ENCODE measurements at regions not wholly inside any gene's neighbourhood (a gene's known extent, or its start where the extent isn't known, plus 50 kb on each side); places are given as distances from the start of the nearest gene placed in this dataset.

GRCh38 chr7:131042269-131043160 lies 285.2 kb upstream of the MKLN1 start:
- in situ Hi-C loops (cut with MboI; ENCODE audit: low sequenced_read_pairs in 4 of 4): loop anchor here in 2 of 4 donors (25.0 kb wide), 2 partner anchors 155 to 180 kb away; no protein-coding TSS in a partner anchor
- intact Hi-C loops (cut with DNase I; ENCODE audit: low total_unique reads): loop anchor here (2.0 to 5.0 kb wide), 2 partner anchors 14 to 40 kb away; no protein-coding TSS in a partner anchor
- no peak for TF ChIP-seq CTCF (IDR thresholded peaks at IDR 0.05 in 4 of 5, conservative IDR thresholded peaks at IDR 0.05 in 1 of 5)
- TF ChIP-seq POLR2A (IDR thresholded peaks at IDR 0.05): no peak
- Histone ChIP-seq H3K4me1 (peaks cover 58 to 66% of the 10 kb centered on the region in 2 donors), H3K27me3 (no peaks in the 10 kb centered on the region), H3K9me3 (no peaks in the 10 kb centered on the region), H3K27ac (peak overlapping the region in 1 of 4 donors; percentile 64), H3K36me3 (peaks cover 0 to 4% of the 10 kb centered on the region in 2 donors), H3K4me3 (no peak overlapping the region)
- ATAC-seq (no peak), DNase-seq (no peak)

GRCh38 chr7:131045526-131045925 lies 282.1 kb upstream of the MKLN1 start:
- peaks cover 3 to 27% of the 10 kb centered on the region in 2 donors for H3K36me3 ChIP-seq
- peak overlapping the region in 2 of 4 donors; percentile 5 to 10 for H3K27ac ChIP-seq
- in situ Hi-C loops (cut with MboI; ENCODE audit: low sequenced_read_pairs in 4 of 4): loop anchor here in 2 of 4 donors (25.0 kb wide), 2 partner anchors 158 to 183 kb away; no protein-coding TSS in a partner anchor
- H3K9me3 ChIP-seq: no peaks in the 10 kb centered on the region
- intact Hi-C loops (cut with DNase I; ENCODE audit: low total_unique reads): no loop called here
- ATAC-seq: no peak
- H3K4me3 ChIP-seq: no peak overlapping the region
- DNase-seq: no peak
- H3K27me3 ChIP-seq: no peaks in the 10 kb centered on the region
- TF ChIP-seq CTCF (IDR thresholded peaks at IDR 0.05 in 4 of 5, conservative IDR thresholded peaks at IDR 0.05 in 1 of 5): no peak
- TF ChIP-seq POLR2A (IDR thresholded peaks at IDR 0.05): no peak
- H3K4me1 ChIP-seq: peaks cover 48 to 60% of the 10 kb centered on the region in 2 donors

GRCh38 chr7:131046246-131046645 lies 281.4 kb upstream of the MKLN1 start:
- in situ Hi-C loops (cut with MboI; ENCODE audit: low sequenced_read_pairs in 4 of 4) (loop anchor here in 2 of 4 donors (25.0 kb wide), 2 partner anchors 159 to 184 kb away; no protein-coding TSS in a partner anchor), intact Hi-C loops (cut with DNase I; ENCODE audit: low total_unique reads) (no loop called here)
- ATAC-seq: no peak
- Histone ChIP-seq H3K36me3 (peaks cover 3 to 34% of the 10 kb centered on the region in 2 donors), H3K4me1 (peaks cover 48 to 59% of the 10 kb centered on the region in 2 donors), H3K27me3 (no peaks in the 10 kb centered on the region), H3K4me3 (no peak overlapping the region), H3K9me3 (no peaks in the 10 kb centered on the region), H3K27ac (peak overlapping the region; percentile 18 to 47 (median 36))
- no peak for DNase-seq
- no peak for TF ChIP-seq POLR2A (IDR thresholded peaks at IDR 0.05)
- TF ChIP-seq CTCF (IDR thresholded peaks at IDR 0.05 in 4 of 5, conservative IDR thresholded peaks at IDR 0.05 in 1 of 5): no peak

- H3K27ac ChIP-seq: peak overlapping the region in 1 of 4 donors; percentile 34
- H3K27me3 ChIP-seq: no peaks in the 10 kb centered on the region
- TF ChIP-seq POLR2A (IDR thresholded peaks at IDR 0.05) (no peak), CTCF (IDR thresholded peaks at IDR 0.05 in 4 of 5, conservative IDR thresholded peaks at IDR 0.05 in 1 of 5) (no peak)
- in situ Hi-C loops (cut with MboI; ENCODE audit: low sequenced_read_pairs in 4 of 4): loop anchor here in 2 of 4 donors (25.0 kb wide), 2 partner anchors 160 to 185 kb away; no protein-coding TSS in a partner anchor
- ATAC-seq (no peak), DNase-seq (no peak)
- peaks cover 50 to 58% of the 10 kb centered on the region in 2 donors for H3K4me1 ChIP-seq
- peaks cover 3 to 41% of the 10 kb centered on the region in 2 donors for H3K36me3 ChIP-seq
- H3K4me3 ChIP-seq: no peak overlapping the region
- intact Hi-C loops (cut with DNase I; ENCODE audit: low total_unique reads): no loop called here
- no peaks in the 10 kb centered on the region for H3K9me3 ChIP-seq
These were observed 279.9 kb upstream of the MKLN1 start for GRCh38 chr7:131047651-131048304.

Measured in gastrocnemius medialis (tissue), 4 donors.